ENCODE measurements at regions not wholly inside any gene's neighbourhood (a gene's known extent, or its start where the extent isn't known, plus 50 kb on each side); places are given as distances from the start of the nearest gene placed in this dataset.
"Not testable (repeated sequence)": the region's sequence is repeated elsewhere in the genome, so short reads cannot be mapped to it uniquely, and the experiment has no call there.

DNA sequence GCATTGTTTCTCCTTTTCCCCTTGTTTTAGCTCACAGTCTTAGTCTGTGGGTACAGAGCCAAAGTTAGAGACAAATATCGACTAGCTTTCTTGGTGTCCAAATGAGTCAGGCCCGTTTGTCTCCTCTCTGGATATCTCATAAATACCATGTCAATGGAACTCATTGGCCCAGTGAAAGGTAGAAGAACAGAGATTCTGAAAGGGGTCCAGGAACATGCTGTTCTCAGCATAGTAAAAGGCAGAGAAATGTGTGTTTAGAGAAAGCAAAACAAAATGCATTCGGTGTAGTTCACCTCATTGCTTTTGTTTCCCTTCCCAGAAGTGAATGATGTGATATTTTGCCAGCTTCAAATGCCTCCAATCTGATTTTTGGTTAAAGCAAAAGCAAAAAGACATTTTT, 238.6 kb upstream of the SLC8A1 start:
- DNase-seq (ENCODE audit: low spot score) = no peak

DNA sequence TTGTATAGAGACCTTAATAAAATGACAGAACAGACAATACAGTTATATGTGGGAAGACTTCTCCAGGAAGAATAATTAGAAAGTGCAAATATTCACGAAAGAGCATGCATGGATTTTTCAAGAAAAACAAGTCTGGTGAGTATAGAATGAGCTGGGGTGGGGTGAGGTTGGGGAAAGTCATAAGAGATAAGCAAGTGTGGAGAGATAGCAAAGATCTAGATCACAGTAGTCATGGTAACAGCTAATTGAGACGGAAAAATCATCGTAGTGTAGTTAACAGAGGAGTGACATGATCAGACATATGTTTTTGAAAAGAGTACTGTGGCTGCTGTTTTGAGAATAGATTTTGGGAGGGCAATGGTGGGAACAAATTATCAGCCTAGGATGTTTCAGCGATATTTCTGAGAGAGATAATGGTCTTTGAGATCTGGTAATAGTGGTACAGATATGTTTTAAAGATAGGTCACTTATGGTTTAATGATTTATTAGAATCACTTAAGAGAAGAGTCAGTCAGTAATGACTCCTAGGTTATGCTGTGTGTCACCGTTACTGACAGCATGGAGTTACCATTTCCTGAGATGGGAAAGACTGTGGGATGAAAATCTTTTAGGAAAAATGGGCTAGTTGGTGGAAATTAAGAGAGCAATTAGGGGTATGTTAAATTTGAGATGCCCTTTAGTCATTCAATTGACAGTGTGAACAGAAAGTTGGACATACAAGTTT, 248.5 kb upstream of the SLC8A1 start:
- DNase-seq (ENCODE audit: low spot score) = no peak

DNA sequence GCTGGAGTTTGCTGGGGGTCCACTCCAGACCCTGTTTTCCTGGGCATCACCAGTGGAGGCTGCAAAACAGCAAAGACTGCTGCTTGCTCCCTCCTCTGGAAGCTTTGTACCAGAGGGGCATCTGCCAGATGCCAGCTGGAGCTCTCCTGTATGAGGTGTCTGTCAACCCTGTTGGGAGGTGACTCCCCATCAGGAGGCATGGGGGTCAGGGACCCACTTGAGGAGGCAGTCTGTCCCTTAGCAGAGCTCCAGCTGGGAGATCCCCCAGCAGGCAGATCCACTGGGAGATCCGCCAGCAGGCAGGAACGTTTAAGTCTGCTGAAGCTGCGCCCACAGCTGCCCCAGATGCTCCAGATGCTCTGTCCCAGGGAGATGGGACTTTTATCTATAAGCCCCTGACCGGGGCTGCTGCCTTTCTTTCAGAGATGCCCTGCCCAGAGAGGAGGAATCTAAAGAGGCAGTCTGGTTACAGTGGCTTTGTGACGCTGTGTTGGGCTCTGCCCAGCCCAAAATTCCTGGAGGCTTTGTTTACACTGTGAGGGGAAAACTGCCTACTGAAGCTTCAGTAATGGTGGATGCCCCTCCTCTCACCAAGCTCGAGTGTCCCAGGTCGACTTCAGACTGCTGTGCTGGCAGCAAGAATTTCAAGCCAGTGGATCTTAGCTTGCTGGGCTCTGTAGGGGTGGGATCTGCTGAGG, 260.5 kb upstream of the SLC8A1 start:
- DNase-seq (ENCODE audit: low spot score) = not testable (repeated sequence)

DNA sequence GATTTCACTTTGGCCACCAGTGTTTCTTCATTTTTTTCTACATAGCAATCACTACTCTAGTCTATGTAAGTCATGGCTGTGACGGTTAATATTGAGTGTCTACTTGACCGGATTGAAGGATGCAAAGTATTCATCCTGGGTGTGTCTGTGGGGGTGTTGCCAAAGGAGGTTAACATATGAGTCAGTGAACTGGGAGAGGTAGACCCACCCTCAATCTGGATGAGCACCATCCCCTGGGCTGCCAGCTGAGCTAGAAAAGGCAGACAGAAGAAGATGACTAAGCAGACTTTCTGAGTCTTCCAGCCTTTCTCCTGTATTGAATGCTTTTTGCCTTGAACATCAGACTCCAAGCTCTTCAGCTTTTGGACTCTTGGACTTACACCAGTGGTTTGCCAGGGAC, 265.0 kb upstream of the SLC8A1 start:
- DNase-seq (ENCODE audit: low spot score) = no peak

DNA sequence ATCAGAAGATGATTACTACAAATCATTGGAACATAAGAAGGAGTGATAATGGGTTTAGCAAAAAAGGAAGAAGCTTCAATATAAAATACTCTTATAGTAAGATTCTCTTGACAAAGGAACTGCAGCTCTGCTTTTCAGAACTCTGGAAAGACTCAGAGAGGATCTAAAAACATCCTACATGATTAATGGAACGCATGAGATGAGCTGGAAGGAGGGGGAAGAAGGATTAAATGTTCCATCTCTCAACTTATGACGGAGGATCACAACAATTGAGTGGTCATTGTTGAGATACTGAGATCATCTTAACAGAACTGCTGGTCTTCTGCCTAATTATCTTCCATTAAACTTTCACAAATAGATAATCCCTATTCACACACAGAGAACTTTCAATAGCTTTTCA, 267.5 kb upstream of the SLC8A1 start:
- no peak for DNase-seq (ENCODE audit: low spot score)

DNA sequence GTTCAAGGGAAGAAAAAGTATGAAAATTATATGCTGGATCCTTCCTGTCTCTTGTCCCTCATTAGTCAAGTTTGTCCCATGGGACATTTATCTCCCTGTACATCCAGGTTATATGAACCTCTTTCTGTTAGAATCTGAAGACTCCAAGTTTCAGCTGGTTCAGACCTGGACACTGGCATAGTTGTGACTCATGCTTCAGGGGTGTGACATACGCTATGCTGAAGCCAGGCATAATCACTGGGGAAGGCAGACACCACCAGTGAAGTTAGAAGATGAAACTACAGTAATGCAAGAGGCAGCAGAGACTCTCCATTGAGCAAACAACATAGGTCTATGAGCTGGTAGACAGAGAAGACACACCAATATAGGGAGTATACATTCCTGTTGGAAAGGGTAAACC, 269.7 kb upstream of the SLC8A1 start:
- DNase-seq (ENCODE audit: low spot score) = no peak

DNA sequence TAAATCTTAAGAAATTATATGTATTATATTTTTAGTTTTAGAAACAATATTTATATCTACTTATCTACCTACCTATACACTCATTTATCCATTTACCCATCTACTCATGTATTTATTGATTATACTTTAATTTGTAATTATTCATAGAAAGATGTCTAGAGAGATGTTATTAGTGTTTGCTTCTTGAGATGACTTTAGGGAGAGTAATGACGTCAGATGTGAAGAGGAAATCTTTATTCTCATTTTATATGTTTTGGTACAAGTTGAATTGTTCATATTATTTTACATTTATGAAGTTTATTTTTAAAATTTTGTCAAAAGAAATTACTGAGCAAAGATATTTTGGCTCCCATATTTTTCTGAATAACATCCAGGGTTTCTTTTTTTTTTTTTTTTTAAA, 271.3 kb upstream of the SLC8A1 start:
- DNase-seq (ENCODE audit: low spot score) = no peak

DNA sequence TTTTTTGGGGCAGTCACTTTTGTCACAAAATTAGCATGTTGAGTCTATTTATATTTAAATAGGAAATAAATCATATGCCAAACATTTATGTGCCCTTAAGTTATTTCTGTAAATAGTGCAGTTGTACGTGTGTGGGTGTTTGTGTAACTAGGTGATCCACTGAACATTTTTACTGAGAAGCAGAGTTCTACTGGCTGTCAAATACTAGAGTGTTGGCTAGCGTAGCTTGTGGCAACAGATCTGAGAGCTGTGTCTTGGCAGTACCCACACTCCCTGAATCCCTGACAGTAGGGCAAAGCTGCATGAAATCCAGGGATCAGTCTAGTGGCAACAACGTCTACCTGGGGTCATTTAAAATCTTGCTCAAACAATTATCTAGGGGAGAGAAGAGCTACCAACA, 273.1 kb upstream of the SLC8A1 start:
- DNase-seq (ENCODE audit: low spot score) = no peak

DNA sequence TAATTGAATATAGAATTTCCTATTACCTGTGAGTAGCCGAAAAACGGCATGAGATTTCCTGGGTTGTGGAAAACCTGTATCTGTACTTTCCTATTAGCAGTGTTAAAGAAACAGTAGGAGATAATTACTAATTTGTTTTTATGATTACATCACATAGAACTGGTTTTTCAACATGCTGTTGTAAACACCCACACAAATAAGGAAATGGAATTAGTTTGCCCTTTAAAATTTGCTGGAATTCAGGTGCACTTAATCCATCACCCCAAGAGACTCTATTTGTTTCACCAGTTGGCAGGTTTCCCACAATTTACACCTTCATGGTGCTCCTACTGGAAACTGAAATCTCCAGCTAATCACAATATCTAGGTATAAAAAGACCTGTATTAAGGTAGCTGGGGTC, 274.1 kb upstream of the SLC8A1 start:
- no peak for DNase-seq (ENCODE audit: low spot score)

DNA sequence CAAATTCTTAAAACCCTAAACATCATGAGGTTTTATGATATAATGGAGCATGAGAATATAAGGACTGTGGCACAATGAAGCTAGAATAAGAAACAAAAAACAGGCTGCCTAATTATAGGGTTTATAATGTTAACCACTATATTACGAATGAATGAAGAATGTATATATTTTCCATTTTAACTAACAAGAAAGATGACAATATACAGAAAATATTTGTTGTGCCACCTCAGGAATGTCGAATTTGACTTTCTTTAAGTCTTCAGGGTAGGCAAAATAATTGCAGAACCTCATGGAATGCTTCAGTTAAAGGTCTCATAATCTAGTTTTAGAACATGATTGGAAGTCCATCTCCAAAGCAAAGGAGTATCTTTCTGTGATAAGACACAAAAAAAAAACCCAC, 282.9 kb upstream of the SLC8A1 start:
- no peak for DNase-seq (ENCODE audit: low spot score)

DNA sequence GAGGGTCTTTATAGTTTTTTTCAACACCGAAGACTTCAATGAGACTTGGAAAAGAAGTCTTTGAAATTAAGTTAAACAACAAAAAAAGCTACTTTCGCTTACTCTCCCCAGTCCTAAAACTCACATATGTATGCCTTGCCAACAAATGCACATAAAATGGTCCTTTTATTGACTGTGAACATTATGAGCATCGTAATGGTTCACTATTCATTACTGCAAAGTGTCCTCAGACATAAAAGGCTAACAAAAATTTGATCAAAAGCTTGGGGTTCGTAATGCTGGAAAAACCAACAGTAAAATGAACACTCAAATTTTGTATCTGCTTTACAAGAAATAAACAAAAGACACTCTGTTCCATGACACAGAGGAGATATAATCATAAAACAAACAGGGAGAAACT, 285.3 kb upstream of the SLC8A1 start:
- DNase-seq (ENCODE audit: low spot score) = no peak

DNA sequence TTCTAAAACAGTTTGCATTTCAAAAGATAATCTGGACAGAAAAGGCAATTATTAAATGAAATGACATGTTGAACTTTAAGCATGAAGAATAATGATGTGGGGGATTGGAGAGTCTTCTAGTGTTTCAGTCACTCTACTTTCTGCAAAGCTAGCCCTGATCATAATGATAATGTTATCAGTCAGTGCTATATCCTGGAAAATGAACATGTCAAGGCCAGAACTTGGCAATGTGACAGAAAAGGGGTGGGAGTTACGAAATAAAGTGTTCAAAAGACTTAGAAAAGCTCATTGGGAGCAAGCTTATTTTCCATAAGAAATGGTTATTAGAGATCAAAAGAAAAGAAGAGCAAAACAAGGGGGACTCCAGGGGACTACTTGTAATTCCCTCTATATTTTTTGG, 288.5 kb upstream of the SLC8A1 start:
- no peak for DNase-seq (ENCODE audit: low spot score)

DNA sequence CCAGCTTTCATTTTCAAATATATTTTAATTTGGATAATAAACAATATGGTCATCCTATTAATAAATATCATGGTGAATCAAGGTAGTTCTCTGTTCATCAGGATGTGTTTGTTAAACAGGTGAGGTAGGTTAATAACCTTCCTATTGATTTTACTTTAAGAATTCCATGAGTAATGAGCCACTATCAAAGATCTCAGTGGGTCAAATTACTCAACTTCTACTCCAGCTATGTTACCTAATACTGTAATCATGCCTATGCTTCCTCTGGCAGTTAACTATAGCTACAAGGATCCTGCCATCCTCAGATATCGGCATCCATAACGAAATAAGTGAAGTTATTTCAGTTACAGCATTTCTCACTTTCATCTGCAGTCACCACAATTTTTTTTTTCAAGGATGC, 289.6 kb upstream of the SLC8A1 start:
- DNase-seq (ENCODE audit: low spot score) = no peak

DNA sequence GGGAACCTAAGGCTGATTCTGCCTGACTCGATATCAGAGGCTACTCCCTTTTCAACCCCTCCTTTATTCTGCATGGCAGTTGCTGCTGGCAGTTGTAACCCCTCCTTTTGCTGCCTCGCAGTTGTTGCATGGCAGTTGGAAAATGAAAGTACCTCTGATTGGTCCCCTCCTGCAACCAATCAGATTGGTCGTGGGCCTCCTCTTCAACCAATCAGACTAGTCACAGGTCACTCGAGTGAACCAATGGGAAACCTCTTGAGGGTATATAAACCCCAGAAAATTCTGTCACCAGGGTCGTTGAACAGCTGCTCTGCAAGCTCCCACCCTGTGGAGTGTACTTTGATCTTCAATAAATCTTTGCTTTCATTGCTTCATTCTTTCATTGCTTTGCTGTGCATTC, 294.3 kb upstream of the SLC8A1 start:
- no peak for DNase-seq (ENCODE audit: low spot score)

DNA sequence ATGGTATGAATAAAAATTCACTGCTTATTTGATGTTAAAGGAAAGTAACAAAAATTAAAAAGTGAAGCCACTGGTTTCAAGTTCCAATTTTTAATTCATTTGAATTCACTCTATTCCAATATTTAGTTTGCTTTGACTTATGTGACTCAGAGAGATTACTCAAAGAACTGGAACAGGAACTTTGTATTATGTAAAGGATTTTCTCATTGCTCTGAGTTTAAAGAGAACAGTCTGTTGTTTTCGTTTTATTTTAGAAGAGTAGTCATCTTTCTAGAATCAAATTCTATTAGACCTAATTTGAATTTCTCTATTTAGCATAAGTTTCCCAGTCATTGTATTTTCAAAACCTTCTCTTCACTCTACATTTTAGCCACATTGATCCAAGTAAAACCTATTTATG, 300.1 kb upstream of the SLC8A1 start:
- peak; percentile 17 for DNase-seq (ENCODE audit: low spot score)

DNA sequence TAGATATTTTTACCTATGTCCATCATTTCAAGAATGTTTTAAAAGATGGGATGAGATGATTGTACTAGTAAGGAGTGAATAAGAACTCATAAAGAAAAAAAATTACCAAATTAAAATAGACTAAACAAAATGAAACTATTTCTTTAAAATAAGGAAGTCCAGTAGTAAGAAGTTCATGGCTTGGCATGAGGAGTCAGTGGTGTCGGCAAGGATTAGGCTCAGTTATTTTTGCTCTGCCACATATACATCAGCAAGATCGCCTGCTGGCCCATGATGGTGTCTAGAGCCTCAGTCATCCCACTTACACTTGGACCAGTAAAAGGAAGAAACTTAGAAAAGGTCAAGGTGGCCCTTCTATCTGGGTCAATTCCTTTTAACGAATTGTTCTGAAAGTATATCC, 300.9 kb upstream of the SLC8A1 start:
- no peak for DNase-seq (ENCODE audit: low spot score)

DNA sequence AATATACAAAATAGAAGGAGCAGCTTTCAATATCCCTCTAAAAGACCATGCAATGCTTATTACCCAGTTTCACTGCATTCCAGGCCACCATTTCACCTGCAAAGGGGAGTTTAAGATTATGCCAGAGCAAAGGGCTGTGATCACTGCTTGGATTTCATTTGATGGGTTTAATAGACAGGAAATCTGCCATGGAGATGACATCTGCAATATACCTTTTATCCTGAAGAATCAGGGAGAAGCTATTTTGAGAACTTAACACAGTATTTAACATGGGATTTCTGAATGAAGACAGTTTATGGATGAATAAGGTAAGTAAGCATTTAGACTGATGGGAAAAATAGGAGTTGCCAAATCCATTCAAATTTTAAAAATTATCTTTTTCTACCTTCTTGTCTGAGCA, 303.0 kb upstream of the SLC8A1 start:
- peak; percentile 15 for DNase-seq (ENCODE audit: low spot score)

DNA sequence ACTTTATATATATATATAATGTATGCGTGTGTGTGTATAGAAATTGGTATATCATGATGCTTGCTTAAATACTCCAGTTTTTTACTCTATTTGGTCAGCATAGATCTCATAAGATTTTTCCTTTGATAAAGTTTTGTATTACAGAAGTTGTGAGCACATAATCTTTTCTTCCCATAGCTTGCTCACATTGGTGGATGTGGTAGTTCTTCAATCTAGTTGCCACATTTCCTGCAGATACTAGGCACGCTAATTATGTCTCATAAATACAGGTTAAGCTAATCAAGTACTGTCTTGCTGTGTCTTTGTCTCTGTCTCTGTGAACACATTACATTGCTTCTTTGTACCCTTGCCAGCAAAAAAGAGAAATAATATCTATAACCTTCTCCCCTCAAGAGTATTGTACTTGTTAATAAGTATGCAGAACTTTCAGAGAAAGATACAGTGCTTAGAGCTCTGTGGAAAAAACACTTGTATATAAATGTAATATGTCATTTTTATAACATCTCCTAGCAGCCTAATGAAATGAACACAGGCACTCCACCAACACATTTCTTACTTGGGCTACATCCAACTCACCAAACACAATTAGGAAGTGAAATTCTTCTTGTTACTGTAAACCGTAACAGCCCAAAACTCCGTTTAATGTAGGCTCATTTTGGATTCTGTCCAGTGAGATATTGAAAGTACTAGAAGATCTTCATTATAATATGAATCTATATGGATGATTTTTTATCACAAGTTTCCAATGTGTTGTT, 306.7 kb upstream of the SLC8A1 start:
- DNase-seq (ENCODE audit: low spot score) = no peak

DNA sequence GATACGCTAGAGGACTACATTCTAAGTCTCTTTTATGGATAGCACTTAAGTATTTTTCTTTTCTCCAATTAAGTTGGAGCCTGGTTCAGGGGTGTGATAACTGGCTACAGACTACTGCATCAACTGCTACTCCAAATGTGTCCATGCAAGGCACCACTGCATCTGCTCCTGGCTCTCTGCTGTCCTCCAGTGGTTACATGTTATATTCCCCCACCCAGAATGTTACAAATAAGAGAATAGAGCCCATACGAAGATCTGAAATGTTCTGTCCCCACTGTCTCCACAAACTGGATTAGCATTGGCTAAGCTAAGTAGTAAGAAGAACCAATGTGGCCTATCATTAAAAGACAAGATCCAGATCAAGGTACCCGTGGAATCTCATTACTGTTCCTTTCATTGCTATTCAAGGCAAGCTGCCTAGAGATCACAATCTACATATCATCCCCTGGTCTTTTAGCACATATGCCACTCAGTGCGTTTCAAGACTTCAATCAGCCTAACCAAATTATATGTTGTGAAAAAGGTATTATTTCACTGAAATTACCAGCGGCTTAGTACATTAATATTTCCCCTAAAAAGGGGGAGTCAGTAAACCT, 308.3 kb upstream of the SLC8A1 start:
- DNase-seq (ENCODE audit: low spot score) = no peak

DNA sequence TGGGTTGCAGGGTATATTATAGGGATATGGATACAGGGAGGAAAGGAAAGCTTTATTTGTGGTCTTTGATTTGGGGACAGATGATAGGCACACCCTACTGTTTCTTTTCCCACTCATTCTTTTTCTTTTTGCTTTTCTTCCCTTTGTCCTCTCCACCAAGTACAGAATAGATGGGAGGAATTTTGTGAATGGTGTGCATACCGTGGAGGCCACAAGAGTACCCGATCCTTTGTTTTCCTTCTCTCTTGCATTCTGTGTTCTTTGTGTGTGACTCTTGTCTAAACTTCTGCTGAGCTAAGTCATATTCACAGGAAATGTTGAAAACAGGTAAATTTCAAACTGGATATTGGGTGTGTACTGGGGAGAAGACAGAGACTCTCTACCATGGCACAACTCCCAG, 321.4 kb upstream of the SLC8A1 start:
- DNase-seq (ENCODE audit: low spot score) = no peak

DNA sequence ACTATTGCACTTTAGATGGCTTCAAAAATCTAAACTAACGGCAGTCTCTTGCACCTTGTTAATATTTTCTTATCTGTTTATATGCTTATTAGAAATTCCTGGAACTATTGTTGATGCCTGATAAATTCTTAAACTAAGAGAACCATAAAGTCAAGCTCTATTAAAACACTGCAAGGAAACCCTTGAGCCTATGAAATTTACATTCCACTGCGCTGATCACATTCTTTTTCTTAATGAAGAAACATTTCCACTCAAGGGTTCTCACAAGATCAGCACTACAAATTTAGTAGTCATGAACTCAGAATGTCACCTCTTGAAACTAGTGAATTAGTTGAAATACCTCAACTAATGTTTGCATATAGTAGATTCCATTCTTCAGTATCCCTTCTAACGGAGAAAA, 331.8 kb upstream of the SLC8A1 start:
- DNase-seq (ENCODE audit: low spot score) = no peak

DNA sequence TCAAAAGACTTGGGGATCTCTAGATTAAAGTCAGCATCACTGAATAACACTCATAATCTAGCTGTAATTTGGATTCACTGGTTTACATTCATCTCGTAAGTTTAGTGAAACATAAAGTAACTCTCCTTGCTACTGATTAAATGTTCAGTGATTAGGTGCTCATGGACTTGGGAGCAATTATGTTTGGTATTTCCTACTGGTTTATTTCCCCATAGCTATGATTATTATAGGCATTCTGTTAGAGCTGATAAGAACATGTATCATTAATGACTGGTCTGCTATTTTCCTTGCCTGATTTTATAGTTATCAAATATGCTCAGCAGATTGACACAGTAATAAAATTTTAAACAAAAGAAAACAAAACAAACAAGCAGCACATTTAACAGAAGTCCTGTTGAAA, 334.7 kb upstream of the SLC8A1 start:
- DNase-seq (ENCODE audit: low spot score) = no peak

DNA sequence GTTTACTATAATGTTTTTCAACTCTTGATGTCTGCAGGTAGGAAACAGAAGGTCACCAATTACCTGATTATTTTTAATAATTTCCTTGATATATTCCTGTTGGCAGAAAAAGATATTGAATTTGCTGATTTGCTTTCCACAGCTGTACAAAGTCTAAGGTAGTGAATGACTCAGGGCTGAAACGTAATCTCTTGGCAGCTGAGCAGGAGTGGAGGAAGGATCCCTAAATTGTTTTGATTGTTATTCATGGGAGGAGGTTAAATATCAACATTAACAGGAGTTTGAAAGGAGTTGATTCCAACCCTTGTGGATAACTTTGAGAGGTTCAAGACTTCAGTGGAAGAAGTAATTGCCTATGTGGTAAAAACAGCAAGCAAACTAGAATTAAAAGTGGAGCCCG, 345.2 kb upstream of the SLC8A1 start:
- no peak for DNase-seq (ENCODE audit: low spot score)

Data from putamen (tissue), 1 donor.